NK-92 treated with Interleukin-12 subunit alpha and Interleukin-12 subunit beta, amount 100 ng/mL, for 24 hours (cell line): ENCODE measurements at regions not wholly inside any gene's neighbourhood (a gene's known extent, or its start where the extent isn't known, plus 50 kb on each side); places are given as distances from the start of the nearest gene placed in this dataset.

Source experiments
- DNase-seq: peaks from one replicate; lab custom pipeline; 2025; lab: John Stamatoyannopoulos, UW

GRCh38 chr2:162945785-162946184, 107.2 kb upstream of the KCNH7 start:
- DNase-seq, result no peak

DNA sequence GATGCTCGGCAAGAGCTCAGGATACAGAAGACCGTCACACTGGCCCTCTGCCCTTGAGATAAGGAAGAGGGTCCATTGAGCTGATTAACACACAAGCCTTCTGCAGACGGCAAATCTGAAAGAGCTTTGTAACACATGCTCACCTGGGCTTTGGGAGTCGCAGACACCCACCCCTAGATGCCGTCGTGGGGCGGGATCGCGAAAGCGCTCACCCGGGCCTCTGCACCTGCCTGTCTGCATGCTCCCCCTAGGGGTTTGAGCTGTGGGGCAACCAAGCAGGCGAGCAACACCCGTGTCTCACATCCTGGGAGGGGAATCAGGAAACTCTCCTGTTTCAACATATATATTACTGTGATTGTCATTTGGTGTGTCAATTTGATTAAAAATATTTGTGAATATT, 99.8 kb upstream of the KCNH7 start:
- DNase-seq, result no peak

DNA sequence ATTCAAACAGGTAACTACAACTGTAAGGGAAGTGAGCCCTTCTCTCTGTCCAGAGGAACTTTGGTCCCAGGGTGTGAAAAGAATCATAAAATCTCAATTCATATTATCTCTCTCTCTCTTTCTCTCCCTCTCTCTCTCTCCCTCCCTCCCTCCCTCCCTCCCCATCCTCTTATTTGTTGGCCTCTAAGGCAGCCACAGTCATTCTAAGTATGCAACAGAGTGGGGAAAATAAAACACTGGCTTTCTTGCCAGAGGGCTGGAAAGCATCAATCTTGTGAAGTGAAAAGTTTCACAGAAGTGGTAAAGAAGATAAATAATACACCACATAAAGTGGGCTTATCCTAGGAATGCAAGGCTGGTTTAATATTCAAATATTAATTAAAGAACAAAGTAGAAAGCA, 95.6 kb upstream of the KCNH7 start:
- no peak for DNase-seq

GRCh38 chr2:162932416-162932815, 93.8 kb upstream of the KCNH7 start:
- no peak for DNase-seq

DNA sequence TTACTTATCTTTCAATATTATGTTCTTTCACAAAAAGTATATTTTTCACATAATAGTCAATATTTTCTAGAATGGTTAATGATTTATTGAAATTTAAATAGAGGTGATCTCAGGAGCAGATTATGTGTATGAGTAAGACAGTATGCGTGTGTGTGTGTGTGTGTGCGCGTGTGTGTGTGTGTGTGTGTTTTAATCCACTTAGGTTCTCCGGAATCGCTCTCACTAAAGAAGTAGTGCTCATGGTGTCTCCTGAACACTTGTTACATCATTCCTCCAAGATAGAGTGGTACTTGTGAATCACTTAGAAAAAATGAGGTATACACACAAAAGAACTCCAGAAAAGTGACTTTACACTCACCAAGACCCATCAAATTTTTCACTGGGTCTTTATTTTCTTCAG, 91.0 kb upstream of the KCNH7 start:
- DNase-seq, result no peak

DNA sequence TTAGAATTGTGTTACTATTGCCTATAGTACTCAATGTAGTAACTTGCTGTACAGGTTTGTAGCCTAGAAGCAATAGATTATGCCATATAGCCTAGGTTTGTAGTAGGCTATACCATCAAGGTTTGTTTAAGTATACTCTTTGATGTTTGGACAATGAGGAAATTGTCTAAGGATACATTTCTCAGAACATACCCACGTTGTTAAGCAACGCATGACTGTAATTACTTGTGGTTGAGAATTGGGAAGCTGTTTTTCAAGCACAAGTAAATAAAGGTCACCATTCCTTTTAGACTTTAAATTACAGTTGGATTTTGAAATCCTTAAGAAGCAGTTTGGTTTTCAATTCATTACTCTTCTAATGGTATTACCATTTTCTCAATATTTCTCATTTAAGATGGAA, 89.8 kb upstream of the KCNH7 start:
- DNase-seq, result no peak

DNA sequence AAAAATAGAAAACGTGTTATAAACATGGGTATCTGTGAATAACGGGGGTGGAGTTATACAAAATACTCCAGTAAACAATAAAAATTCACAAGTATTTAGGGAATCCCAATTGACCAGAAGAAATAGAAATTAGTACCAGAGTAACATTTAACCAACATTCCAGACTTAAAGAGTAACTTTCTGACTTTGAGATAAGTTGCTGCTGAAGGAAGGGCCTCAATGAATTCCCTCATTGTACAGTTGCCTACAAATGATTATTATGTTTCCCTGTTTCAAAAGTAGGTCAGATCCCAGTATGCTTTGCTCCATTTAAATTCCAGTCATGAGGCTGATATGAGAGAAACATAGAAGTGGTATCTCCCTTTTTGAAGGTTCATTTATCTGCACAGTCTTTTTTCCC, 88.3 kb upstream of the KCNH7 start:
- DNase-seq, result no peak

DNA sequence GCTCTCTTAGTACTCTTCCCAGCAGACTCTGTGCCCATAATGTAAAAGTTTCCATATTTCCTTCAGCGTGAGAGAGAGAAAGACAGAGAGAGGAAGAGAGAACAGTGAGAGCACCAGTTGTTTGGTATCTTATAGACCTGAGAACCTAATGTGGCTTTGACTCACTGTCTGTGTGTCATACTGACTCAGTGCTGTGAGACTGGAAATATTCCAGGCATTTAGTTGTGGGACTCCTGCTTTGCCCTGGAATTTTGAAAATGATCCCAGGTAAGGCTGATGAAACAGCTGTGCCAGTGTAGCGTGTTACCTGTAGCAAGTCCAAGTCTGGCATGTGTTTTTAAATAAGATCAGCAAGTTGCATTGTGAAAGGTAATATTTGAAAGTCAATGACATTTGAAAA, 87.9 kb upstream of the KCNH7 start:
- no peak for DNase-seq

- no peak for DNase-seq
Observed at GRCh38 chr2:162925595-162925994, 87.0 kb upstream of the KCNH7 start.

- DNase-seq, result no peak
Observed at GRCh38 chr2:162919111-162919510, 80.5 kb upstream of the KCNH7 start.

GRCh38 chr2:162917626-162918025, 79.1 kb upstream of the KCNH7 start:
- DNase-seq, result no peak

- DNase-seq, result no peak
Observed at GRCh38 chr2:162916286-162916801, 77.8 kb upstream of the KCNH7 start.

DNA sequence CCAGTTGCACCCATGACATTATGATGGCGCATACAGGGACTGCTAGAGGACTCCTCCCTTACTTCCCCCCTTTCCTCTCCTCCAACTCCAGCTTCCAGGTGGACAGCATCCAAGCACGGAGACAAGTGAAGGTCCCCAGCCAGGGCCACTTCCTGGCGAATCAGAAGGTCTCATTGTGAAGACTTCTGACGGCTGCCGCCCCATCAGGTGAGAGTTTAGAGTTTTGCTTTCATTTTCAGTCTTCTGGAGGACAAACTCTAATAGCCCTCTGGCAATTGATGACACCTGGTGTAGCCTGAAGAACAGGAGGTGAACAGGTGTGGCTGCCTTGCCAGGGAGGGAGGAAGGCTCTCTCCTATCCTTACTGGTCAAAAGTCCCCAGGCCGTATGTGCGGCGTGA, 77.3 kb upstream of the KCNH7 start:
- no peak for DNase-seq

- no peak for DNase-seq
Observed at GRCh38 chr2:162914161-162914560, 75.6 kb upstream of the KCNH7 start.

DNA sequence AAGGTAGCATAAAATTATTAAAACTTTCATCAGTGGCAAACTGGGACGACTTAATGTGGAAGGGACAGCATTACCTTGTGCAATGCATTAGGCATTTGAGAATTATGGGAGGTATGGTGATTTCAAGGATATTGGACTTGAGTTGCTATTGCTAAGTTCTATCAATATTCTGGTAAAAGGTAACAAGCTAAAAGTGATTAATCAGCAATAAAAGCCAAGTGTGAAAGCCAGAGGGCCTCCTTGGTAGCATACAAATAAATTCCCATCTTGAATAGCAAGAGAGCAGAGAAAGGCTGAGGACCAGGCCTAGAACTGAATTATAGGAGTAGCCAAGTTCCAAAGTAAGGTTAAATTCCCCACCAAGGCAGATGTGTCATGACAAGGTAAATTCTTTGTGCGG, 74.2 kb upstream of the KCNH7 start:
- no peak for DNase-seq

GRCh38 chr2:162908567-162908966, 70.0 kb upstream of the KCNH7 start:
- no peak for DNase-seq

GRCh38 chr2:162890690-162891311, 52.2 kb upstream of the KCNH7 start:
- peak; percentile 24 for DNase-seq

DNA sequence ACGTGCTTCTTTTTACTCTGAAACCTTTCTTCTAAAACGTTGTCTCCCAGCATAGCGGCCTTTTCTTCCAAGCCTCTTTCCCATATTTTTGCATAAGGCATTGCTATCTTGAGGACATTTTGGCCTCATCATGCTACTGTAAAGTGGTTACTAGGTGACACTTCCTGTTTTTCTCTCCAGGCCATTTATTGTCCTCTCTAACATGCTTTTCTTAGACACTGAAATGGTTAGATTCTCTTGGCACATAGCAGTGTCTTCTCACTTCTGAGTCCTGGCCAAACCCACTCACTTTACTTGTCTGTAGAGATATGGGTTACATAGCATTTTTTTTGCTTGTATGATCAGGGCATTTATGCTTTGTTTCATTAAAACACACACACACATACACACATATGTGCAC, 50.1 kb upstream of the KCNH7 start:
- no peak for DNase-seq
